Body of pancreas (tissue), 4 donors: ENCODE measurements at regions not wholly inside any gene's neighbourhood (a gene's known extent, or its start where the extent isn't known, plus 50 kb on each side); places are given as distances from the start of the nearest gene placed in this dataset.

Experiments used
- ATAC-seq: fragments of 150-250 bp; one replicate; pipeline ENCODE4 v1.9.1; 2016
- DNase-seq, 4 donors: peaks; one replicate each; pipeline ENCODE4 v3.0.0-alpha.2; 2019
- H3K27ac ChIP-seq, 4 donors: fragments of 200-600 bp; sonication (generic); 1 replicate in 3 of 4; 2 replicates in 1 of 4; pipeline versions ENCODE4 v1.5.1 to v1.6.1; 2016 to 2019; ENCODE audit warnings: mild to moderate bottlenecking in 1 of 4, mixed read lengths in 1 of 4, moderate library complexity in 1 of 4
- H3K27me3 ChIP-seq, 2 donors: fragments of 200-600 bp; sonication (generic); one replicate each; pipeline ENCODE4 v1.6.0; 2016; ENCODE audit warnings: mild to moderate bottlenecking in 1 of 2
- H3K36me3 ChIP-seq, 2 donors: fragments of 200-600 bp; sonication (generic); replicated peaks in 1 of 2; 2 replicates each; pipeline ENCODE4 v1.5.1; 2016; ENCODE audit warnings: low read depth in 2 of 2; ENCODE audit not compliant: insufficient read depth in 1 of 2
- H3K4me1 ChIP-seq: fragments of 200-600 bp; sonication (generic); one replicate; pipeline ENCODE4 v1.6.0; 2016
- H3K4me3 ChIP-seq, 2 donors: fragments of 200-600 bp; sonication (generic); 1 replicate in 1 of 2; 2 replicates in 1 of 2; pipeline ENCODE4 v1.5.1; 2016 to 2019
- H3K9me3 ChIP-seq, 3 donors: fragments of 200-600 bp; sonication (generic); 1 replicate in 2 of 3; 2 replicates in 1 of 3; pipeline ENCODE4 v1.5.1; 2016
- POLR2A ChIP-seq, 3 donors: fragments of 450-650 bp; IDR thresholded peaks; one replicate each; pipeline ENCODE4 v1.6.1; 2016; ENCODE audit warnings: antibody characterized with exemption in 3 of 3, mild to moderate bottlenecking in 2 of 3
- WGBS, 2 donors: methylation state at CpG; one replicate each; pipeline ENCODE4 v1.1.5; 2017; 5-methylcytosine and 5-hydroxymethylcytosine counted together
- intact Hi-C: fragments of 100-400 bp; cut with DNase I; formaldehyde crosslinking; loops from one replicate; pipeline ENCODE4 v1.15.1; 2023
- TF ChIP-seq, protein P1 (sequence below), 7 experiments: fragments of 450-650 bp in 4 of 7; fragments of 200-600 bp in 3 of 7; sonication (generic) in 3 of 7; IDR thresholded peaks; one replicate each; pipeline ENCODE4 v1.5.1; 2016 to 2019; ENCODE audit warnings: antibody characterized with exemption in 7 of 7

DNA sequence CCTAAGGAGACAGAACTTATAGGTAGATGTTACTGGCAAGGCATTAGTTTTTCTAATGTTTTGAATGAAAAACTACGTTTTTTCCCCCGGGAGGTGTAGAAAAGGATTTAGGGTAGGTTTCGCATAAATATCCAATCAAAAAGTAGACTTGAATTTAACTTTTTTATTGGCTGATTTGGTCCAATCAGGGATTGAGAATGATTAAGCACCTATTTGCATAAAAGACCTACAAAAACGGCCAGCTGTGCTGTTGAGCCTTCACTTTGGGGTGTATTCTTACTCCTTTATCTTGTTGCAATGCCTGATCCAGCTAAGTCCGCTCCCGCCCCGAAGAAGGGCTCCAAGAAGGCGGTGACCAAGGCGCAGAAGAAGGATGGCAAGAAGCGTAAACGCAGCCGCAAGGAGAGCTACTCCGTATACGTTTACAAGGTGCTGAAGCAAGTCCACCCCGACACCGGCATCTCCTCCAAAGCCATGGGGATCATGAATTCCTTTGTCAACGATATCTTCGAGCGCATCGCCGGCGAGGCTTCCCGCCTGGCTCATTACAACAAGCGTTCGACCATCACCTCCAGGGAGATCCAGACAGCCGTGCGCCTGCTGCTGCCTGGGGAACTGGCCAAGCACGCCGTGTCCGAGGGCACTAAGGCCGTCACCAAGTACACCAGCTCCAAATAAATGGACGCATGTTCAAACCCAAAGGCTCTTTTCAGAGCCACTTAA, 113.5 kb upstream of the BTN3A2 start:
- TF ChIP-seq, protein P1, sequence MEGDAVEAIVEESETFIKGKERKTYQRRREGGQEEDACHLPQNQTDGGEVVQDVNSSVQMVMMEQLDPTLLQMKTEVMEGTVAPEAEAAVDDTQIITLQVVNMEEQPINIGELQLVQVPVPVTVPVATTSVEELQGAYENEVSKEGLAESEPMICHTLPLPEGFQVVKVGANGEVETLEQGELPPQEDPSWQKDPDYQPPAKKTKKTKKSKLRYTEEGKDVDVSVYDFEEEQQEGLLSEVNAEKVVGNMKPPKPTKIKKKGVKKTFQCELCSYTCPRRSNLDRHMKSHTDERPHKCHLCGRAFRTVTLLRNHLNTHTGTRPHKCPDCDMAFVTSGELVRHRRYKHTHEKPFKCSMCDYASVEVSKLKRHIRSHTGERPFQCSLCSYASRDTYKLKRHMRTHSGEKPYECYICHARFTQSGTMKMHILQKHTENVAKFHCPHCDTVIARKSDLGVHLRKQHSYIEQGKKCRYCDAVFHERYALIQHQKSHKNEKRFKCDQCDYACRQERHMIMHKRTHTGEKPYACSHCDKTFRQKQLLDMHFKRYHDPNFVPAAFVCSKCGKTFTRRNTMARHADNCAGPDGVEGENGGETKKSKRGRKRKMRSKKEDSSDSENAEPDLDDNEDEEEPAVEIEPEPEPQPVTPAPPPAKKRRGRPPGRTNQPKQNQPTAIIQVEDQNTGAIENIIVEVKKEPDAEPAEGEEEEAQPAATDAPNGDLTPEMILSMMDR (IDR thresholded peaks at IDR 0.05): no peak
- peak in 2 of 3 donors; percentile 36 to 66 for TF ChIP-seq POLR2A (IDR thresholded peaks at IDR 0.05)

DNA sequence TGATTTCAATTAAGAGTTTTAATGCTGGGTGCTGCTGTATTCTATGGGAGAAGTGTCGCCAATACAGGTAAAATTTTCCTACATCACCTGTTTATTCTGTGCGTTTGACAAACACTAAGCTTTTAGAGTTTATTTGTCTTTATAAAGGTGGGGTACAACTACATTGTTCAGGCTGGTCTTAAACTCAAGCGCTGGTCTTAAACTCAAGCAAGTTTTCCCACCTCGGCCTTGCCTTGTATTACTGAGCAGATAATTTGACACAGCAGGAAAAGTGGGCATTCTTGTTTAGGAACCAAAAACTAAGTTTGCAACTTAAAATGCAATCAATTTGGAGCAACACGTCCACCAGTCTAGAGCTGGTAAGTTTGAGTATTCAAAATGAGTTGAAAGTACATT, 112.9 kb upstream of the BTN3A2 start:
- ATAC-seq (no peak), DNase-seq (no peak)
- Histone ChIP-seq H3K27me3 (peaks cover 0 to 19% of the 10 kb centered on the region in 2 donors), H3K4me1 (peaks cover 8% of the 10 kb centered on the region), H3K27ac (peak overlapping the region in 1 of 4 donors; percentile 49), H3K4me3 (no peak overlapping the region), H3K9me3 (no peaks in the 10 kb centered on the region), H3K36me3 (no peaks in the 10 kb centered on the region)
- intact Hi-C loops: no loop called here
- TF ChIP-seq, protein P1 (IDR thresholded peaks at IDR 0.05): no peak
- TF ChIP-seq POLR2A (IDR thresholded peaks at IDR 0.05): no peak
- WGBS, 2 donors: 23 to 36% methylated on average over 5 of the region's 5 CpGs

More for the DNA sequence above, 113.5 kb upstream of the BTN3A2 start:
- Histone ChIP-seq H3K9me3 (no peaks in the 10 kb centered on the region), H3K36me3 (no peaks in the 10 kb centered on the region), H3K4me3 (peak overlapping the region in 1 of 2 donors; percentile 1), H3K27ac (peak overlapping the region in 1 of 4 donors; percentile 49), H3K27me3 (peaks cover 0 to 19% of the 10 kb centered on the region in 2 donors), H3K4me1 (peaks cover 8% of the 10 kb centered on the region)
- DNase-seq: peak in 2 of 4 donors; percentile 12 to 43
- intact Hi-C loops: no loop called here
- 4 to 8% methylated on average over 32 of the region's 32 CpGs for WGBS, 2 donors
- no peak for ATAC-seq

DNA sequence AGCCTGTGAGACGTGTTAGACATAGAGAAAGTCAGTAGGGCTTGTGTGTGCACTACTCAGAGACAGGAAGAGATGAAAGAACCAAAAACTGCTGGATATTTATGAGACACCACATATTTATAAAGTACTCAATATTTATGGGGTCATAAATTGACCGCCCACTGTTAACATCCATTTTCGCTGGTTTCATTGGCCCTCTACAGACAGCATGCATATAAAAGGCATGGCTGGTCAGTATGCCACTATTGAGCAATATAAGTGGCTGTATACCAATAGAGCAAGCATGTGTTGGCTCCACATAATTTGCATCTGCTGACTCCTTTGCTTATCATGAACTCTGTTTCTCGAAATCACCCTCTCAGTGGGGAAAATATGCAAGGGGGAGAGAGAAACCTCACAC, 110.3 kb upstream of the BTN3A2 start:
- ATAC-seq (no peak), DNase-seq (no peak)
- TF ChIP-seq, protein P1 (IDR thresholded peaks at IDR 0.05): no peak
- TF ChIP-seq POLR2A (IDR thresholded peaks at IDR 0.05): no peak
- H3K27me3 ChIP-seq: peaks cover 0 to 19% of the 10 kb centered on the region in 2 donors
- H3K36me3 ChIP-seq: no peaks in the 10 kb centered on the region
- H3K4me3 ChIP-seq: no peak overlapping the region
- H3K27ac ChIP-seq: no peak overlapping the region
- H3K4me1 ChIP-seq: peaks cover 8% of the 10 kb centered on the region
- 68 to 82% methylated on average over 4 of the region's 4 CpGs for WGBS, 2 donors
- no peaks in the 10 kb centered on the region for H3K9me3 ChIP-seq
- intact Hi-C loops: no loop called here

DNA sequence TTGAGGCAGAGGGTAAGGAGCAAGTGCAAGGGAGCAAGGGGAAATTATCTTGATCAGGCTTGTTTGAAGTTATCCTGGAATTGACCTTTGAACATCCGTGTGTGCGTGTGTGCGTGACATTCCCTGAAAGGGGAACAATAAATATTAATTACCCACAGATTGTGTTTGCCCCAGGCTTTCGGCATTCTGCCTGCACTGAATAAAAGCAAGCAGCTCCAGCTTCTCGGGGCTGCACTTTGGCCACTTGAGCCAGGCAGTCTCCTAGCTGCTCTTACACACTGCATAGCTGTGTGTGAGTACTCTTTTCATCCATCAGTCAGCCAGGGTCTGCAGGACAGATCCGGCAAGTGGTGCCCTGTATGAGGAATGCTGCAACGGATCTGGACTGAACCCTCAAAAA, 107.7 kb upstream of the BTN3A2 start:
- WGBS, 2 donors: 27 to 31% methylated on average over 5 to 7 of the region's 7 CpGs
- Histone ChIP-seq H3K36me3 (no peaks in the 10 kb centered on the region), H3K27me3 (no peaks in the 10 kb centered on the region), H3K9me3 (no peaks in the 10 kb centered on the region), H3K4me1 (no peaks in the 10 kb centered on the region), H3K4me3 (no peak overlapping the region), H3K27ac (no peak overlapping the region)
- ATAC-seq (no peak), DNase-seq (no peak)
- TF ChIP-seq, protein P1 (IDR thresholded peaks at IDR 0.05): no peak
- TF ChIP-seq POLR2A (IDR thresholded peaks at IDR 0.05): no peak
- intact Hi-C loops: no loop called here
